Upper lobe of left lung (tissue), 4 donors: ENCODE measurements at regions not wholly inside any gene's neighbourhood (a gene's known extent, or its start where the extent isn't known, plus 50 kb on each side); places are given as distances from the start of the nearest gene placed in this dataset.

Experiments used
- EP300 ChIP-seq, 4 donors: sonication (generic); formaldehyde crosslinking; IDR thresholded peaks; one replicate each; pipeline ENCODE4 v1.5.1; 2017; ENCODE audit warnings: antibody characterized with exemption in 4 of 4, control low read depth in 2 of 4
- POLR2AphosphoS5 ChIP-seq, 2 donors: sonication (generic); formaldehyde crosslinking; IDR thresholded peaks; one replicate each; pipeline ENCODE4 v1.5.1; 2017; ENCODE audit warnings: antibody characterized with exemption in 2 of 2
- TF ChIP-seq, protein P1 (sequence below), 6 experiments: fragments of 450-650 bp in 4 of 6; fragments of 200-600 bp in 2 of 6; sonication (generic) in 2 of 6; IDR thresholded peaks; one replicate each; pipeline ENCODE4 v1.5.1; 2016 to 2019; ENCODE audit warnings: antibody characterized with exemption in 6 of 6

DNA sequence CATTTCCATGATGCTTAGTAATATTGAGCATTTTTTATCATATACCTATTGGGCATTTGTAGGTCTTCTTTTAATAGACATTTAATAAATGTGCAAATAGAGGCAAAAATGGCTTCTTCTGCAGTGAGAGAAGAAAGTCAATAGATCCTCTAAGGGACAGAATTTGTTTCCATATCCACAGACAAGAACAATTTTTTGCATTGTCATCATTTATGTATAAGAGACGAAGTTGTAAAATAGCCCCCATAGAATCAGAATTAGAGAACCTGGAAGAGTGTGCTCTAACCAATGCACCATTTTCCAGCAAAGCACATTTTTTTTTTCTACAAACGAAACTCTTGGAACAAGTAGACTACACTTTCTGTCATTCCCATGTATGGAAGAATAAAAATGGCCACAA lies 365.1 kb upstream of the PDE3A start:
- TF ChIP-seq, protein P1, sequence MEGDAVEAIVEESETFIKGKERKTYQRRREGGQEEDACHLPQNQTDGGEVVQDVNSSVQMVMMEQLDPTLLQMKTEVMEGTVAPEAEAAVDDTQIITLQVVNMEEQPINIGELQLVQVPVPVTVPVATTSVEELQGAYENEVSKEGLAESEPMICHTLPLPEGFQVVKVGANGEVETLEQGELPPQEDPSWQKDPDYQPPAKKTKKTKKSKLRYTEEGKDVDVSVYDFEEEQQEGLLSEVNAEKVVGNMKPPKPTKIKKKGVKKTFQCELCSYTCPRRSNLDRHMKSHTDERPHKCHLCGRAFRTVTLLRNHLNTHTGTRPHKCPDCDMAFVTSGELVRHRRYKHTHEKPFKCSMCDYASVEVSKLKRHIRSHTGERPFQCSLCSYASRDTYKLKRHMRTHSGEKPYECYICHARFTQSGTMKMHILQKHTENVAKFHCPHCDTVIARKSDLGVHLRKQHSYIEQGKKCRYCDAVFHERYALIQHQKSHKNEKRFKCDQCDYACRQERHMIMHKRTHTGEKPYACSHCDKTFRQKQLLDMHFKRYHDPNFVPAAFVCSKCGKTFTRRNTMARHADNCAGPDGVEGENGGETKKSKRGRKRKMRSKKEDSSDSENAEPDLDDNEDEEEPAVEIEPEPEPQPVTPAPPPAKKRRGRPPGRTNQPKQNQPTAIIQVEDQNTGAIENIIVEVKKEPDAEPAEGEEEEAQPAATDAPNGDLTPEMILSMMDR (IDR thresholded peaks at IDR 0.05): no peak
- TF ChIP-seq POLR2AphosphoS5 (IDR thresholded peaks at IDR 0.05) (no peak), EP300 (IDR thresholded peaks at IDR 0.05) (no peak)
